ENCODE measurements at regions not wholly inside any gene's neighbourhood (a gene's known extent, or its start where the extent isn't known, plus 50 kb on each side); places are given as distances from the start of the nearest gene placed in this dataset.

GRCh38 chr11:96614101-96614500, 224.3 kb downstream of the JRKL start:
- no peak for DNase-seq

DNA sequence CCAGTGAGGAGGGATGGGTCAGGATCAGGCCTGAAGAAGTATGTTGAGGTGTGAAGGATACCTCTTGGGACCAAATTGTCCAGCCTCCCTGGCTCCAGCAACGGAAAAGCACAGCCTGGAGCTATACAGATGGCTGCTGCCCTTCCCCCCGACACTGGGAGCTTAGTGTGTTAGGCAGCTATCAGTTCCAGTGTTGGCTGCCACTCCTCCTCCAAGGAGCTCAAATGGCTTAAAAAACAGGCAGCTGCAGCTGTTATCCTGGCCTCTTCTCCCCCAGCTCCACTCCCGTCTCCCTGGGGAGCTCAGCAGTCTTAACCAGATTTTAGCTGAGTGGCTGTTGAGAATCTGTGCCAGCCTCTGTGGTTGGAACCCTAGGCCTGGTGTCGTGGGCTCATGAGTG, 225.0 kb downstream of the JRKL start:
- DNase-seq = no peak

DNA sequence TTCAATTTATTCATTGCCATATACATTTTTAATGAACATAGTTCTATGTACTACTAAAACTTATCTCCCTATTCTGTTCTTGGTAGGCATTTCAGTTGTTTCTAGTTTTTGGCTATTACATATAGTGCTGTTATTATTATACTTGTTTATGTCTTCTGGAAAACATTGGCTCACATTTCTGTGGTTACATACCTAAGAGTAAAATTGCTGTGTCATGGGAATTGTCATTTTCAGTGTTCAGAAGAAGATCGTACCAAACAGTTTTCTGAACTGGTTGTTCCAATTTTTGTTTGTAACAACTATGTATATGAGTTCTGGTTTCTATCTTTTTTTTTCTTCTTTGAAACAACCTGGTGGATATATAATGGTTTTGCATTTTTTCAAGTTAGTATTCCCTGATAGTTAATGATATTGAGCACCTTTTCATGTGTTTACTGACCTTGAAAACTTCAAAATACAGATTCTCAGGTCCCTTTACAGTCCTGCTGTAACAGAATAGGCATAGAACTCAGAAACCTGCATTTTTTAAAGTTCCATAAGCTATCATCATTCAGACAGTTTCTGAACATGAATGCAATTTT, 230.7 kb downstream of the JRKL start:
- no peak for DNase-seq

DNA sequence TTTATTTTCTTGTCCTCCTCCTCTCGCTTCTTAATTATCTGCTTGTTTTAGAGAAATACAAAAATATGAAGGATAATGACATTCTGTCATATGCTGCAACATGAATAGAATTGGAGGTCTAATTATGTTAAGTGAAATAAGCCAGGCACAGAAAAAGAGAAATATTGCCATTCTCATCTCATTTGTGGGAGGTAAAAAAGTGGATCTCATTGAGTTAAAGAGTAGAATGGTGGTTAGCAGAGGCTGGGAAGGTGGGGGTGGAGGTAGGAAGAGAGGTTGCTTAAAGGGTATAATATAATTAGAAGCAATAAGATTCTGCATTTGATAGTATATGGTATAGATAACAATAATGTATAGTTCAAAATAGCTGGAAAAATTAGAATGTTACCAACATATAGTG, 231.3 kb downstream of the JRKL start:
- no peak for DNase-seq

- no peak for DNase-seq
These were observed 232.3 kb downstream of the JRKL start for GRCh38 chr11:96622026-96622634.

DNA sequence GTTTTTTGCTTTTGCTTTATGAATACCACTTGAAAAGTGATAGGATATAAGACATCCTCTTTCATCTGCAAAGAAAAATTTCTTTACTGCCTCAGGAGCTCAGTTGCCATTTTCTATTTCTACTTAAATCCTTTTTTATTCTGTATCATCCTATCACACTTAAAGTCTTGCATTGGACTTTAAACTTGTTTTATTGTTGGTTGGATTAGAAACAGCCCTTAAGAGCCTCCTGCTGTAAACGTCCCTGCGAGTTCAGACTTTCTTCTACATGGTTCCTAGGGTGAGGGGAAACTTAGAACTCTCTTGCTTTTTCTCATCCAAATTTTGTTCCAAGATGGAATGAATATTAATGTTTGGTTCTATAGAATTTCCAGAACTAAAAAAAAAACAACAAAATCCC, 234.3 kb downstream of the JRKL start:
- DNase-seq = peak in 1 of 6 experiments; percentile 0

- DNase-seq = no peak
These were observed 237.6 kb downstream of the JRKL start for GRCh38 chr11:96627376-96627775.

- no peak for DNase-seq
These were observed 245.8 kb downstream of the JRKL start for GRCh38 chr11:96635655-96636054.

DNA sequence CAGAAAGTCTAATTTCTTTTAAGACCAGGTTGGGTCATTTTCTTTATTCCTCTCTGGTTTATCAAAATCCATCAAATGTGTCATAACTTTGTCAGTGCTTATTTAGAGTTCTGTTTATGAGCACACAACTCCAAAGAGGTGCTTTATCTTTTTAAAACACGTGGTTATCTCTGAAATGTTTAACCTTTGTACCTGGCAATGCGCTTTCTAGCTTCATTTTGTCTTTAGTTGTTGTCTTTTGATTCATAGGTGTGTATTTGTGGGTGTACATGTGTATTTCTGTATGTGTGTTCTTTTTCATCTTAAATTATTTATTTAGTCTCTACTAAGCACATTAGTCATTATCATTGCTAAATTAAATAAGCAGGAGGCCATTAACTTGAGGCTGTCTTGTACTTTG, 251.4 kb downstream of the JRKL start:
- DNase-seq = no peak

DNA sequence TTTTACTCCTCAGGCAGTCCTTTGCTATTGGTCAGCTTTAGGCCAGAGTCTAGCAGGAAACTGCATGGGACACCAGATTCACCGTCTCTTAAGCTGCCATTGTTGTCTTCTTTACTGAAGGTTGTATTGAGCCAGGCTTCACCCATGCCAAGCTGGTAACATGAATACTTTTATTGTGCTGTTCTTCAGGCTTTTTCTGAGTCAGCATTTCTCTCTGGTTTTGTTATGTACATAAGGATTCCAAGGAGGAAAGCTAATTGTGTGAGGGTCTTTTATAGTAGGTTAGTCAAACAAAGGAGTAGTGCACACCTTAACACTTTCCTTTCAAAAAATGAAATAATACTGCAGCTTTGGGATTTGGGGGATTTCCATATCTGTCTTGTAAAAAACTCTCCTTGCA, 252.8 kb downstream of the JRKL start:
- no peak for DNase-seq

GRCh38 chr11:96643173-96643572, 253.4 kb downstream of the JRKL start:
- DNase-seq = no peak

- no peak for DNase-seq
These were observed 257.8 kb downstream of the JRKL start for GRCh38 chr11:96647621-96648020.

GRCh38 chr11:96648991-96649390, 259.2 kb downstream of the JRKL start:
- no peak for DNase-seq

- no peak for DNase-seq
These were observed 262.7 kb downstream of the JRKL start for GRCh38 chr11:96652516-96652915.

DNA sequence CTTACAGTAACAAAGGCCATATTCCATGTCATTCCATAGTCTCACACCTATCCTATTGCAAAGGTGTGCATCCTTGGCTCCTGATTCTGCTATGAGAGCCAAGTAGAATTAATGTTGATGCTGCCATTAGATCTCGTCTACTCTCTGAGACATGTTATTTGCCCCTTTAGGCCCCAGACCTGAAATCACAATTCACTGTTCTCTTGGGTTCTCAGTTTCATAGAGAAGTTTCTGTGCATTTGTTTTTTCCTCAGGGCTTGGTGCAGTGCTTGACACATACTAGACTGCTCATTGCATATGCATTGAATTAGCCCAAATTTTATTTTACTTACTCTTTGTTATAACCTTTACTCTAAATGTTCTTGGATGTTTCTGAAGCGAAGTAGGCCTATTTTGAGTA, 265.7 kb downstream of the JRKL start:
- no peak for DNase-seq

GRCh38 chr11:96658436-96658835, 268.6 kb downstream of the JRKL start:
- DNase-seq = no peak

DNA sequence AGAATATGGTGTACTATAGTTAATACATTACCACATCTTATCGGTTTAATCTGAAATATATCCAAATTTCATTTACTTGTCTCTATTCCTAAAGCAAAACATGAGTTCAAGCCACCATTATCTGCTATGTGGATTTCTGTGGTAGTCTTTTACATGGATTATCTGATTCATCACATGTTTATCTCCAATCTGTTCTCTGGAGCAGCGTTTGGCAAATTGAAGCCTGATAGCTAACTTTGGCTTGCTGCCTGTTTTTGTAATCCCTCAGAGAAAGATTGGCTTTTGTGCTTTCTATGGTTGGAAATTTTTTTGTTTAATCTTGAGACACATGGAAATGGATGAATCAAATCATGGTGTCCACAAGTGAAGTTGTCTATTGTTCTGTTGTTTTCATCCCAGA, 274.3 kb downstream of the JRKL start:
- DNase-seq = no peak

DNA sequence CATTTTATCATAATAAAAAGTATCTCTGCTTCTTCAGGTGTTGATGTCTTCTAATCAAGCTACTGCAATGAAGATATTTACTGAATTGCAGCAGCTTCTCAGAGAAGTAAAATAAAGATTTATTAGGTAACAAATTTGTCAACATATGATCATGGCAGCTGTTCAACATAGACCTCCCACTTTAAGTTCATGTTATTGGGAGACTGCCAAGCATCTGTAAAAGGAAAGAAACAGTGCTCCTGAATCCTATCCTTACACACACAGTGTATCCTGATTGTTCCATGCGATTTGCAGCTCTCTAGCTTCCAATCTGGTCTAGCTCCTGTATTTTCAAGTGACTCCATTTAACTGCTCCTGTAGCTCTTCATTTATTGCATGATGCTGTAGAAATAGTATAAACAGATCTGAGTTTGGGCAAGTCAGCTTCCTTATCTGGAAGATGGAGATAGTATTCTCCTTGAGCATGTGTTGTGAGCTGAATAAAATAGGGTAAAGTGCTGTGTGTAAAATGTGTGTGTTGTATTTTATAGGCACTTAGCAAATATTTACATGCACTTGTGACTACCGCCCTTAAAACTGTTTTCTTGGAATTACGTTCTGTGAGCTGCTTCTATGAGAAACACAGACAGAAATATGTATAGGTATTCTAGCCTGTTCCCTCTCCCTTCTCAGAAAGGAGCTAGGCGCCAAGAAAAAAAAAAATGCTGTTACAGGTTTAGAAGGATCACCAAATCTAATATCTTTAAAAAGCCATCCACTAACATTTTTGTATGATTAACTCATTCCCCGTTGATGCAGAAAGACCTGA, 290.6 kb downstream of the JRKL start:
- no peak for DNase-seq

DNA sequence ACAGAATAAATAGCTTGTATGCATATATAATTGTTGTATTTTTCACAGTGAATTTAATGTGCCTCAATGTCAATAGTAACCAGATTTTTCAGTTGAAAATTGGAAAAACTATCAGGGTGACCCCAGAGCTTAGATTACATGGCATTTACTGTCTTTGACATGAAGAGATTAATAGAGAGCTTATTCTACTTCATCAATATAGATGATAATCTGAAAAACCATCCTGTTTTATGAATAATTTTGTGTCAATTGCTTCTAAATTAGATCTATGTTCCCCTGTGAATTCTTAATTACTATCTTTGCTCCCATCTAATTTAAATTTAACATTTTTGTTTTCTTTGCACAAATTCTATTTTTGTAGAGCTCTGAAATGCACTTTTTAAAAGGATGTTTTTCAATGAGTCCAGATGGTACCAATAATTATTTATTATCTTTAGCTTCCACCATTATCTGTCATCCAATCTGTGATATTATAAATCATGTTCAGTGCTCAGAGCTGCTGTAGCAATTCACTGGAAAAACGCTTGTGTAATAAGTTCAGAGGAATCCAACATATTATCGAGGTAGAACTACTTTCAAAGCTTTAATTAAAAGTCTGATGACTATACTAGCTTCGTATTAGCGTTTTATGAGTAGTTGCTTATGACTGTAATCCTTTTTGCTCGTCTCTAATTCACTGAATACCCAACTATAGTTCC, 291.4 kb downstream of the JRKL start:
- DNase-seq = no peak

DNA sequence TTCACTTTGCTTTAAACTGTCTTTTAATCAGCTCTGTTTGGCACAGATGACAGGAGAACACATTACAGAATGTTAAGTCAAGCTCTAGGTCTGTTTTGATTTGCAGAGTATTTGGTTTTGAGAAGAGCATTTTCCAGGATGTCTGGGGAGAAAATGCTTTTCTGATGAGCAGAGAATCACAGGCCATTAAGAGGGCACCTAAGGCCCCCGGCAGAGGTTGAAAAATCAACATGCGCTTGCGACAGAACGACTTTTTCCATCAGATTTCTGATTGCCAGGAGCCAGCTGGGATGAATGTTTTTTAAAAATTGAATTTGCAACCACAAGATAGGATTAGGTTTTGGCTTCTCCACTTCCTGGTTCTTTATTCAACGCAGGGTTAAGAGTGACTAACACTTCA, 304.5 kb downstream of the JRKL start:
- no peak for DNase-seq

GRCh38 chr11:96696731-96697130, 306.9 kb downstream of the JRKL start:
- DNase-seq = no peak

GRCh38 chr11:96697466-96697865, 307.7 kb downstream of the JRKL start:
- no peak for DNase-seq

- DNase-seq = no peak
These were observed 315.0 kb downstream of the JRKL start for GRCh38 chr11:96704847-96705246.

DNA sequence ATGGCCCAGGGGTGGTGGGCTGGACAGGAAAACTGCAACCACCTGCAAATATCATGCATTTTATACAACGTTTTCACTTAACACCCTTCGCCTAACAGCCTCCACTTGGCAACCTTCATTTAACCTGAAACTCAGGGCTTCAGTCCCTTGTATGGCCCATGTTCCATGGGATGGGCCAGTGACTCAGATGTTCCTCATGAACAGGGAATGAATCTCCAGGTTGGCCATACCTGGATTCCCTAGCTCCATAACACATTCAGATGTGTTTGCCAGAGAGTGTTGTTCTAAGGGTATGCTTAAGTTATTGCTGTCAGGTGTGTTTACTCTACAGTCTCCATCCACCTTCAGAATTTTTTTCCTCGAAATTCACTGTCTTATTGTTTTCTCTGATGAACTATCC, 316.9 kb downstream of the JRKL start:
- DNase-seq = no peak
